ENCODE measurements at regions not wholly inside any gene's neighbourhood (a gene's known extent, or its start where the extent isn't known, plus 50 kb on each side); places are given as distances from the start of the nearest gene placed in this dataset.

GRCh38 chr4:63795301-63795700, 613.9 kb downstream of the TECRL start:
- Histone ChIP-seq H3K9ac (ENCODE audit: low read length) (no peak overlapping the region), H3K4me3 (ENCODE audit: low read length) (no peak overlapping the region), H3K4me1 (ENCODE audit: low read length) (no peaks in the 10 kb centered on the region), H3K27ac (ENCODE audit: low read length) (no peak overlapping the region), H3K9me3 (replicated peaks; ENCODE audit: insufficient read depth, low read length) (no peaks in the 10 kb centered on the region), H3F3A (ENCODE audit: insufficient read depth, low read length) (no peaks in the 10 kb centered on the region), H3K79me2 (ENCODE audit: low read length) (no peaks in the 10 kb centered on the region), H3K9me2 (replicated peaks; ENCODE audit: insufficient read depth, low read length) (no peaks in the 10 kb centered on the region), H3K27me3 (replicated peaks; ENCODE audit: insufficient read depth, low read length) (no peaks in the 10 kb centered on the region), H4K20me1 (ENCODE audit: insufficient read depth, low read length) (no peaks in the 10 kb centered on the region), H3K4me2 (ENCODE audit: low read depth, low read length) (no peak overlapping the region), H2AFZ (ENCODE audit: low read length) (no peak overlapping the region), H3K36me3 (replicated peaks; ENCODE audit: insufficient read depth, low read length) (no peaks in the 10 kb centered on the region)
- TF ChIP-seq EZH2 (optimal IDR thresholded peaks at IDR 0.05; ENCODE audit: low read depth, low read length) (no peak), CTCF (IDR thresholded peaks at IDR 0.05; ENCODE audit: low read length) (no peak), EZH2phosphoT487 (IDR thresholded peaks at IDR 0.05; ENCODE audit: low read length) (no peak)
- DNase-seq: no peak

- TF ChIP-seq EZH2 (optimal IDR thresholded peaks at IDR 0.05; ENCODE audit: low read depth, low read length): no peak
- TF ChIP-seq CTCF (IDR thresholded peaks at IDR 0.05; ENCODE audit: low read length): no peak
- TF ChIP-seq EZH2phosphoT487 (IDR thresholded peaks at IDR 0.05; ENCODE audit: low read length): no peak
- DNase-seq: no peak
- no peaks in the 10 kb centered on the region for H4K20me1 ChIP-seq (ENCODE audit: insufficient read depth, low read length)
- H3K9me3 ChIP-seq (replicated peaks; ENCODE audit: insufficient read depth, low read length): no peaks in the 10 kb centered on the region
- H3K9ac ChIP-seq (ENCODE audit: low read length): no peak overlapping the region
- no peak overlapping the region for H3K27ac ChIP-seq (ENCODE audit: low read length)
- H3F3A ChIP-seq (ENCODE audit: insufficient read depth, low read length): no peaks in the 10 kb centered on the region
- no peaks in the 10 kb centered on the region for H3K36me3 ChIP-seq (replicated peaks; ENCODE audit: insufficient read depth, low read length)
- H3K79me2 ChIP-seq (ENCODE audit: low read length): no peaks in the 10 kb centered on the region
- H3K9me2 ChIP-seq (replicated peaks; ENCODE audit: insufficient read depth, low read length): no peaks in the 10 kb centered on the region
- no peak overlapping the region for H3K4me2 ChIP-seq (ENCODE audit: low read depth, low read length)
- no peak overlapping the region for H2AFZ ChIP-seq (ENCODE audit: low read length)
- H3K4me3 ChIP-seq (ENCODE audit: low read length): no peak overlapping the region
- H3K4me1 ChIP-seq (ENCODE audit: low read length): no peaks in the 10 kb centered on the region
- no peaks in the 10 kb centered on the region for H3K27me3 ChIP-seq (replicated peaks; ENCODE audit: insufficient read depth, low read length)
These were observed 618.9 kb downstream of the TECRL start for GRCh38 chr4:63790377-63790776.

GRCh38 chr4:63788271-63788670, 621.0 kb downstream of the TECRL start:
- Histone ChIP-seq H3K4me3 (ENCODE audit: low read length) (no peak overlapping the region), H4K20me1 (ENCODE audit: insufficient read depth, low read length) (no peaks in the 10 kb centered on the region), H3K27me3 (replicated peaks; ENCODE audit: insufficient read depth, low read length) (no peaks in the 10 kb centered on the region), H3K4me1 (ENCODE audit: low read length) (no peaks in the 10 kb centered on the region), H3K27ac (ENCODE audit: low read length) (no peak overlapping the region), H3F3A (ENCODE audit: insufficient read depth, low read length) (no peaks in the 10 kb centered on the region), H3K9me3 (replicated peaks; ENCODE audit: insufficient read depth, low read length) (no peaks in the 10 kb centered on the region), H3K4me2 (ENCODE audit: low read depth, low read length) (no peak overlapping the region), H3K36me3 (replicated peaks; ENCODE audit: insufficient read depth, low read length) (no peaks in the 10 kb centered on the region), H3K9me2 (replicated peaks; ENCODE audit: insufficient read depth, low read length) (no peaks in the 10 kb centered on the region), H2AFZ (ENCODE audit: low read length) (no peak overlapping the region), H3K79me2 (ENCODE audit: low read length) (no peaks in the 10 kb centered on the region), H3K9ac (ENCODE audit: low read length) (no peak overlapping the region)
- no peak for DNase-seq
- TF ChIP-seq CTCF (IDR thresholded peaks at IDR 0.05; ENCODE audit: low read length) (no peak), EZH2 (optimal IDR thresholded peaks at IDR 0.05; ENCODE audit: low read depth, low read length) (no peak)
